Neural cell (in vitro differentiated cells): ENCODE measurements at regions not wholly inside any gene's neighbourhood (a gene's known extent, or its start where the extent isn't known, plus 50 kb on each side); places are given as distances from the start of the nearest gene placed in this dataset.
A peak's percentile ranks its signal among the peaks of the same experiment; 100 is the strongest.

ENCODE experiments used
- H2AFZ ChIP-seq: fragments of 200-600, 300-800 bp; sonication (generic), shearing (Covaris generic); 2 replicates; pipeline ENCODE4 v1.6.0; 2014; ENCODE audit warnings: low read depth, mild to moderate bottlenecking, antibody characterized with exemption, low read length, moderate library complexity
- H3F3A ChIP-seq: fragments of 200-600 bp; shearing (Covaris generic); 2 replicates; pipeline ENCODE4 v1.6.1; 2016; ENCODE audit warnings: mild to moderate bottlenecking, moderate library complexity, mixed read lengths, antibody characterized with exemption, low read length; ENCODE audit not compliant: insufficient read depth, poor library complexity, severe bottlenecking
- H3K27ac ChIP-seq: fragments of 200-600, 300-800 bp; sonication (generic), shearing (Covaris generic); 2 replicates; pipeline ENCODE4 v1.5.1; 2014; ENCODE audit warnings: mild to moderate bottlenecking, low read length, moderate library complexity
- H3K27me3 ChIP-seq: fragments of 300-800, 200-600 bp; sonication (generic), shearing (Covaris generic); 2 replicates; pipeline ENCODE4 v1.6.0; 2014; ENCODE audit warnings: mild to moderate bottlenecking, low read depth, low read length, moderate library complexity; ENCODE audit not compliant: insufficient read depth
- H3K36me3 ChIP-seq: fragments of 300-800, 200-600 bp; sonication (generic), shearing (Covaris generic); 2 replicates; pipeline ENCODE4 v1.5.1; 2014; ENCODE audit warnings: mild to moderate bottlenecking, antibody characterized with exemption, low read length, moderate library complexity; ENCODE audit not compliant: insufficient read depth
- H3K4me2 ChIP-seq: fragments of 300-800, 200-600 bp; sonication (generic), shearing (Covaris generic); 2 replicates; pipeline ENCODE4 v1.6.0; 2014; ENCODE audit warnings: mild to moderate bottlenecking, low read length
- H3K4me3 ChIP-seq: fragments of 300-800, 200-600 bp; sonication (generic), shearing (Covaris generic); 2 replicates; pipeline ENCODE4 v1.5.1; 2014; ENCODE audit warnings: mild to moderate bottlenecking, low read length, moderate library complexity
- H3K79me2 ChIP-seq: fragments of 200-600 bp; shearing (Covaris generic); replicated peaks from 2 replicates; pipeline ENCODE4 v1.6.0; 2014; ENCODE audit warnings: mild to moderate bottlenecking, low read length, moderate library complexity; ENCODE audit not compliant: insufficient read depth
- H3K9ac ChIP-seq: fragments of 300-800, 200-600 bp; sonication (generic), shearing (Covaris generic); 2 replicates; pipeline ENCODE4 v1.6.1; 2016; ENCODE audit warnings: mild to moderate bottlenecking, low read length, mixed read lengths
- H3K9me2 ChIP-seq: fragments of 200-600 bp; shearing (Covaris generic); 2 replicates; pipeline ENCODE4 v1.6.1; 2016; ENCODE audit warnings: mild to moderate bottlenecking, low read length, mixed read lengths; ENCODE audit not compliant: insufficient read depth
- H3K9me3 ChIP-seq: fragments of 200-600, 300-800 bp; sonication (generic), shearing (Covaris generic); 2 replicates; pipeline ENCODE4 v1.6.1; 2016; ENCODE audit warnings: mild to moderate bottlenecking, mixed run types, low read length, moderate library complexity, mixed read lengths
- H4K20me1 ChIP-seq: fragments of 200-600 bp; shearing (Covaris generic); 2 replicates; pipeline ENCODE4 v1.6.1; 2016; ENCODE audit warnings: mild to moderate bottlenecking, mixed run types; ENCODE audit not compliant: insufficient read depth
- EP300 ChIP-seq: fragments of 450-650 bp; conservative IDR thresholded peaks from 2 replicates; pipeline ENCODE4 v1.6.1; 2014; ENCODE audit warnings: antibody characterized with exemption, mild to moderate bottlenecking, moderate library complexity; ENCODE audit not compliant: poor library complexity, severe bottlenecking
- EZH2 ChIP-seq: fragments of 200-600, 300-800 bp; shearing (Covaris generic), sonication (generic); IDR thresholded peaks from 2 replicates; pipeline ENCODE4 v1.6.1; 2014; ENCODE audit warnings: antibody characterized with exemption, low read length, borderline replicate concordance, mild to moderate bottlenecking; ENCODE audit not compliant: insufficient read depth, poor library complexity, severe bottlenecking
- MXI1 ChIP-seq: fragments of 450-650 bp; conservative IDR thresholded peaks from 2 replicates; pipeline ENCODE4 v1.6.1; 2014; ENCODE audit warnings: antibody characterized with exemption, mild to moderate bottlenecking; ENCODE audit not compliant: poor library complexity, severe bottlenecking
- POLR2AphosphoS5 ChIP-seq: IDR thresholded peaks from 2 replicates; pipeline ENCODE4 v1.6.1; 2012
- RAD21 ChIP-seq: fragments of 450-650 bp; conservative IDR thresholded peaks from 2 replicates; pipeline ENCODE4 v1.6.1; 2014; ENCODE audit warnings: antibody characterized with exemption, mild to moderate bottlenecking, moderate library complexity
- SMC3 ChIP-seq: fragments of 450-650 bp; conservative IDR thresholded peaks from 2 replicates; pipeline ENCODE4 v1.6.1; 2014; ENCODE audit warnings: antibody characterized with exemption, mild to moderate bottlenecking, moderate library complexity; ENCODE audit not compliant: poor library complexity
- TAF1 ChIP-seq: IDR thresholded peaks from 2 replicates; pipeline ENCODE4 v1.6.1; 2012; ENCODE audit warnings: low read depth
- TF ChIP-seq, protein P1 (sequence below): fragments of 450-650 bp; IDR thresholded peaks from 2 replicates; pipeline ENCODE4 v1.5.1; 2014; ENCODE audit warnings: antibody characterized with exemption, mild to moderate bottlenecking, moderate library complexity; ENCODE audit not compliant: poor library complexity, severe bottlenecking
- TF ChIP-seq, protein P2 (sequence below): IDR thresholded peaks from 2 replicates; pipeline ENCODE4 v1.6.1; 2012; ENCODE audit warnings: borderline replicate concordance

DNA sequence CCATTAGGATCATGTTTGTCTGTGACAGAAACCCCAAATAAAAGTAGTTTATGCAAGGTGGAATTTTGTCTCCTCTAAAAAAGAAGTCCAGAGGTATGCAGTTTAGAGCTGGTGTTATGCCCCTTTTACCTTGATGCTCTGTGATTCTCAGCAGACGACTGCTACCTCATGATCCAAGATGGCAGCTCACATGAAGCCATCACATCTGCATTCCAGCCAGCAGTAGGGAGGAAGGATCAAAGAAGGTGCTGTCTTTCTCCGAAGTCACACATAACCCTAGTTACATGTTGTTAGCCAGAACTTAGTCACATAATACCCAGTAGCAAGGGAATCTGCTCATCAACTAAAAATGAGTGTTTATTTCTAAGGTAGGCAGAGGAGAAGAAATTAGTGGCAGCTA, 135.7 kb upstream of the HS3ST2 start:
- H3K27me3 ChIP-seq = no peaks in the 10 kb centered on the region
- H3F3A ChIP-seq = no peaks in the 10 kb centered on the region
- no peaks in the 10 kb centered on the region for H3K79me2 ChIP-seq
- no peaks in the 10 kb centered on the region for H3K9me3 ChIP-seq
- H3K36me3 ChIP-seq = no peaks in the 10 kb centered on the region
- no peak overlapping the region for H3K9ac ChIP-seq
- no peaks in the 10 kb centered on the region for H3K9me2 ChIP-seq
- TF ChIP-seq, protein P1, sequence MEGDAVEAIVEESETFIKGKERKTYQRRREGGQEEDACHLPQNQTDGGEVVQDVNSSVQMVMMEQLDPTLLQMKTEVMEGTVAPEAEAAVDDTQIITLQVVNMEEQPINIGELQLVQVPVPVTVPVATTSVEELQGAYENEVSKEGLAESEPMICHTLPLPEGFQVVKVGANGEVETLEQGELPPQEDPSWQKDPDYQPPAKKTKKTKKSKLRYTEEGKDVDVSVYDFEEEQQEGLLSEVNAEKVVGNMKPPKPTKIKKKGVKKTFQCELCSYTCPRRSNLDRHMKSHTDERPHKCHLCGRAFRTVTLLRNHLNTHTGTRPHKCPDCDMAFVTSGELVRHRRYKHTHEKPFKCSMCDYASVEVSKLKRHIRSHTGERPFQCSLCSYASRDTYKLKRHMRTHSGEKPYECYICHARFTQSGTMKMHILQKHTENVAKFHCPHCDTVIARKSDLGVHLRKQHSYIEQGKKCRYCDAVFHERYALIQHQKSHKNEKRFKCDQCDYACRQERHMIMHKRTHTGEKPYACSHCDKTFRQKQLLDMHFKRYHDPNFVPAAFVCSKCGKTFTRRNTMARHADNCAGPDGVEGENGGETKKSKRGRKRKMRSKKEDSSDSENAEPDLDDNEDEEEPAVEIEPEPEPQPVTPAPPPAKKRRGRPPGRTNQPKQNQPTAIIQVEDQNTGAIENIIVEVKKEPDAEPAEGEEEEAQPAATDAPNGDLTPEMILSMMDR = no peak
- TF ChIP-seq, protein P2, sequence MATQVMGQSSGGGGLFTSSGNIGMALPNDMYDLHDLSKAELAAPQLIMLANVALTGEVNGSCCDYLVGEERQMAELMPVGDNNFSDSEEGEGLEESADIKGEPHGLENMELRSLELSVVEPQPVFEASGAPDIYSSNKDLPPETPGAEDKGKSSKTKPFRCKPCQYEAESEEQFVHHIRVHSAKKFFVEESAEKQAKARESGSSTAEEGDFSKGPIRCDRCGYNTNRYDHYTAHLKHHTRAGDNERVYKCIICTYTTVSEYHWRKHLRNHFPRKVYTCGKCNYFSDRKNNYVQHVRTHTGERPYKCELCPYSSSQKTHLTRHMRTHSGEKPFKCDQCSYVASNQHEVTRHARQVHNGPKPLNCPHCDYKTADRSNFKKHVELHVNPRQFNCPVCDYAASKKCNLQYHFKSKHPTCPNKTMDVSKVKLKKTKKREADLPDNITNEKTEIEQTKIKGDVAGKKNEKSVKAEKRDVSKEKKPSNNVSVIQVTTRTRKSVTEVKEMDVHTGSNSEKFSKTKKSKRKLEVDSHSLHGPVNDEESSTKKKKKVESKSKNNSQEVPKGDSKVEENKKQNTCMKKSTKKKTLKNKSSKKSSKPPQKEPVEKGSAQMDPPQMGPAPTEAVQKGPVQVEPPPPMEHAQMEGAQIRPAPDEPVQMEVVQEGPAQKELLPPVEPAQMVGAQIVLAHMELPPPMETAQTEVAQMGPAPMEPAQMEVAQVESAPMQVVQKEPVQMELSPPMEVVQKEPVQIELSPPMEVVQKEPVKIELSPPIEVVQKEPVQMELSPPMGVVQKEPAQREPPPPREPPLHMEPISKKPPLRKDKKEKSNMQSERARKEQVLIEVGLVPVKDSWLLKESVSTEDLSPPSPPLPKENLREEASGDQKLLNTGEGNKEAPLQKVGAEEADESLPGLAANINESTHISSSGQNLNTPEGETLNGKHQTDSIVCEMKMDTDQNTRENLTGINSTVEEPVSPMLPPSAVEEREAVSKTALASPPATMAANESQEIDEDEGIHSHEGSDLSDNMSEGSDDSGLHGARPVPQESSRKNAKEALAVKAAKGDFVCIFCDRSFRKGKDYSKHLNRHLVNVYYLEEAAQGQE = no peak
- no peak for TF ChIP-seq SMC3
- no peak for TF ChIP-seq RAD21
- TF ChIP-seq TAF1 = no peak
- no peak for TF ChIP-seq EP300
- no peak for TF ChIP-seq POLR2AphosphoS5
- no peak for TF ChIP-seq EZH2
- TF ChIP-seq MXI1 = no peak
- H4K20me1 ChIP-seq = no peaks in the 10 kb centered on the region
- H3K27ac ChIP-seq = no peak overlapping the region
- no peak overlapping the region for H3K4me2 ChIP-seq
- H3K4me3 ChIP-seq = no peak overlapping the region
- no peak overlapping the region for H2AFZ ChIP-seq

DNA sequence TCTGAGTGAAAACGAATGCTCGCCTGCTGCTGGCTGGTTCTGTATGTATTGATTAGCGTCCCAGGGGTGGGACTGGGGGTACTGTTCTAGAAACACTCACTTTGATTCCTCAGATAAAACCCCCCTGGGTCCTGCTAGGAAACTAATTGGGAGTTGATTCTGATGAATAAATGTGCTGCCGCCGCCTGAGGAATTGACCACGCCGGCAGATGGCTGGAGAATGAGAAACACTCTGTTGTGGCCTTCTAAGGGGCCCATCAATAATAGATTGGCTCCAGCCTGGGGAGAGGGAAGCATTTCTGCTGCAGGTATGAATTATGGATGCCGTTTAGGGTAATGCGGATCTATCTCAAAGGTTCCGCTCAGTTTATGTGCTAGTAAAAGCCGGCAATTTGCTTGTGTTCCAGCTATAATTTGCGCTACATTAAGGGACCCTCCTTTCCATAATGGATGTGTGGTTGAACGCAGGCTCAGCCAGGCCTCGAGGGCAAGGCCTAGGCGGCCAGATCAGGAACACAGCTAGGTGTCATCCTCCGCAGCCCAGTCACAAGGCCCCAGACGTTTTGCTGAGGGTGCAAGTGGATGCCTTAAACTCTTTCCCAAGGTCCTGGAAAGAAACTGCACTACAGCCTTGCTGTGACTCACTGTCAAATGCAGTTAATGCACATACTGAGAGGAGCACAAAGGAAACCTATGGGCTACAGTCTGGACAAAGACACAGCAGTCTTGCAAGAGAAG, 132.2 kb upstream of the HS3ST2 start:
- Histone ChIP-seq H3K9ac (peak overlapping the region; percentile 15), H3K4me2 (no peak overlapping the region), H3K4me3 (no peak overlapping the region), H3K79me2 (no peaks in the 10 kb centered on the region), H3K36me3 (no peaks in the 10 kb centered on the region), H3F3A (no peaks in the 10 kb centered on the region), H3K27me3 (no peaks in the 10 kb centered on the region), H3K9me2 (no peaks in the 10 kb centered on the region), H3K27ac (peak overlapping the region; percentile 53), H2AFZ (no peak overlapping the region), H3K9me3 (no peaks in the 10 kb centered on the region), H4K20me1 (no peaks in the 10 kb centered on the region)
- TF ChIP-seq POLR2AphosphoS5 (peak; percentile 76), EP300 (peak; percentile 34), SMC3 (no peak), TAF1 (no peak)
- TF ChIP-seq, protein P2 = peak; percentile 4
